ENCODE measurements at regions not wholly inside any gene's neighbourhood (a gene's known extent, or its start where the extent isn't known, plus 50 kb on each side); places are given as distances from the start of the nearest gene placed in this dataset.

DNA sequence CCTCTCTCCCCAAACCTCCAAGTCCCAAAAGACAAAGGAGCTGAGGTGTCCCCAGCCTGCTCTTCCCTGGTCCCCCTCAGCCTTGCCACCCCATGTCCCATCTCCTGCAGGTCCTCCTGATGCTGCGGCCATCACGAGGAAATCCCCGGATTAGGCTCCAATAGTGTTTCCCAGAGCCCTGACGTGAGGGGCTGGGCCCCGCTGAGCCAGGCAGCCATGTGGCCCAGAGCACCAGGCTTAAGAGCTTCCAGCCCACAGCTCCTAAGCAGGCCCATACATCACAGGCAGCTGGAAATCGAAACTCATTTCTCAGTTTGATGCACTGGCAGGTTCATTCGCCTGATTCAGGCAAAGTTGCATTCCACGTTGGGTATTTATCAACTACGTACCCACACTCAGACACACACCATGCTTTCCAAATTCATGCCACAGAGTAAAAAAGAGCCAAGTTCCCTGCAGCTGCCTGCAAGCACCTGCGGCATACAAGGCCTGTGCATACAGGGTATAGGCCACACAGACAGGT, 114.2 kb downstream of the CHST1 start:
- Histone ChIP-seq H3K4me3 (no peak overlapping the region), H3K27me3 (no peaks in the 10 kb centered on the region), H3K36me3 (no peaks in the 10 kb centered on the region), H3K27ac (no peak overlapping the region), H3K4me1 (peaks cover 0 to 6% (median 0%) of the 10 kb centered on the region in 12 donors), H3K9me3 (no peaks in the 10 kb centered on the region)
- ATAC-seq (no peak), DNase-seq (no peak)
- TF ChIP-seq POLR2A (IDR thresholded peaks at IDR 0.05) = no peak
- TF ChIP-seq, protein P1, sequence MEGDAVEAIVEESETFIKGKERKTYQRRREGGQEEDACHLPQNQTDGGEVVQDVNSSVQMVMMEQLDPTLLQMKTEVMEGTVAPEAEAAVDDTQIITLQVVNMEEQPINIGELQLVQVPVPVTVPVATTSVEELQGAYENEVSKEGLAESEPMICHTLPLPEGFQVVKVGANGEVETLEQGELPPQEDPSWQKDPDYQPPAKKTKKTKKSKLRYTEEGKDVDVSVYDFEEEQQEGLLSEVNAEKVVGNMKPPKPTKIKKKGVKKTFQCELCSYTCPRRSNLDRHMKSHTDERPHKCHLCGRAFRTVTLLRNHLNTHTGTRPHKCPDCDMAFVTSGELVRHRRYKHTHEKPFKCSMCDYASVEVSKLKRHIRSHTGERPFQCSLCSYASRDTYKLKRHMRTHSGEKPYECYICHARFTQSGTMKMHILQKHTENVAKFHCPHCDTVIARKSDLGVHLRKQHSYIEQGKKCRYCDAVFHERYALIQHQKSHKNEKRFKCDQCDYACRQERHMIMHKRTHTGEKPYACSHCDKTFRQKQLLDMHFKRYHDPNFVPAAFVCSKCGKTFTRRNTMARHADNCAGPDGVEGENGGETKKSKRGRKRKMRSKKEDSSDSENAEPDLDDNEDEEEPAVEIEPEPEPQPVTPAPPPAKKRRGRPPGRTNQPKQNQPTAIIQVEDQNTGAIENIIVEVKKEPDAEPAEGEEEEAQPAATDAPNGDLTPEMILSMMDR (IDR thresholded peaks at IDR 0.05) = no peak
- intact Hi-C loops (cut with DNase I) = no loop called here
- WGBS, 4 donors = 86 to 89% (median 87%) methylated on average over 10 of the region's 10 CpGs

DNA sequence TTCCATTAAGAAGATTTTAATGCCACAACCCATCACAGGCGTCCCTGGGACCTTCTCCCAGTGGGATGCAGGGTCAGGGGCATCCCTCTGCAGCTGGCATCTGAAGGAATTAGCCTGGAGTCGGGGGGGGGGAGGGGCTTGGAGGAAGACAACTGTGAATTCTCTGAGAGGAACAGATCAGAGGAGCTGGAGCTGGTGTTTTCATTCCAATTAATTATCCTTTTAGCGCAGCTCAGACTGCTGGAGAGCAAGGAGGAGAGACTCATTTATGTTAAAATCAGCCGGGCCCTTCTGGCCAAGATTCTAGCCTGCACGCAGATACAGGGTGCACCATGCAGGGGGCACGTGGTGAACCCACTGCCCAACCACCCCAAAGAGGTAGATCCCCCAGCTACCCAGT, 116.2 kb downstream of the CHST1 start:
- Histone ChIP-seq H3K4me3 (no peak overlapping the region), H3K27ac (no peak overlapping the region), H3K36me3 (no peaks in the 10 kb centered on the region), H3K9me3 (no peaks in the 10 kb centered on the region), H3K27me3 (peaks cover 0 to 5% (median 0%) of the 10 kb centered on the region in 9 donors), H3K4me1 (peaks cover 0 to 3% (median 0%) of the 10 kb centered on the region in 12 donors)
- no peak for ATAC-seq
- WGBS, 4 donors = 61 to 69% (median 65%) methylated on average over 5 to 6 of the region's 6 CpGs
- no peak for TF ChIP-seq POLR2A (IDR thresholded peaks at IDR 0.05)
- TF ChIP-seq, protein P1 (IDR thresholded peaks at IDR 0.05) = no peak
- no peak for DNase-seq
- intact Hi-C loops (cut with DNase I) = loop anchor here in 1 of 10 donors (10.0 kb wide), 1 partner anchor 226 kb away; no protein-coding TSS in a partner anchor

DNA sequence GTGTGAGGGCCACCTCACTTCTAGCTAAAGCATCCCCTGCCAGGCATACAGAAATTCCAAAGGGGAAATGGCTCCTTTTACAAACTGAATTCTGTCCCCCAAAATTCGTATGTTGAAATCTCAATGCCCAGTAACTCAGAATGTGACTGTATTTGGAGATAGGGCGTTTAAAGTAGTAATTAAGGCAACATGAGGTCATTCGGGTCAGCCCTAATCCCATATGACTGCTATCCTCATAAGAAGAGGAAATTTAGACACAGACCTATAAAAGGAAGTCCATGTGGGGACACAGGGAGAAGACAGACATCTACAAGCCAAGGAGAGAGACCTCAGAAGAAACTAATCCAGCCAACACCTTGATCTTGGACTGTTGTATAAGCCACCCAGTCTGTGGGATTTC, 119.1 kb downstream of the CHST1 start:
- Histone ChIP-seq H3K27ac (no peak overlapping the region), H3K4me1 (no peaks in the 10 kb centered on the region), H3K27me3 (peaks cover 0 to 32% (median 3%) of the 10 kb centered on the region in 9 donors), H3K4me3 (no peak overlapping the region), H3K36me3 (no peaks in the 10 kb centered on the region), H3K9me3 (no peaks in the 10 kb centered on the region)
- TF ChIP-seq, protein P1 (IDR thresholded peaks at IDR 0.05) = no peak
- no peak for TF ChIP-seq POLR2A (IDR thresholded peaks at IDR 0.05)
- intact Hi-C loops (cut with DNase I) = loop anchor here in 1 of 10 donors (10.0 kb wide), 1 partner anchor 228 kb away; no protein-coding TSS in a partner anchor
- ATAC-seq = no peak
- DNase-seq = no peak
- 46 to 58% (median 56%) methylated on average over 3 of the region's 3 CpGs for WGBS, 4 donors

DNA sequence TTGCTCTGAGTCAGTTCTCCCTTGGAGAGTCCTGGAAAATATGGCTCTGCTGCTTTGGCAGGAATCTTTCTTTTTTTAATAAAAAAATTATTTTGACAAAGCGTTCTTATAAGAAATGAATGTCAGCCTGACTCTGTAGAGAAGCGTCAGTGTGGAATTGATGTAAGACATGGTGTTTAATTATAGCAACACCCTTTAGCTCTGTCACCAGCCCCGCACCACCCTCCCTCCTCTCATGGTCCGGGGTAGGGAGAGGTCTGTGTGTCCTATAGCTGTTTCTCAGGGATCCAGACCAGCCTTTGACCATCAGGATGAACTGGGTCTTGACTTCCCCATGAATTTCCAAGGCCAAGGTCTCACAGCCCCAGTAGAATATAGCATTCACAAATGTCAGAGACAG, 120.6 kb downstream of the CHST1 start:
- H3K27me3 ChIP-seq = peaks cover 0 to 32% (median 3%) of the 10 kb centered on the region in 9 donors
- no peaks in the 10 kb centered on the region for H3K9me3 ChIP-seq
- 66 to 77% (median 70%) methylated on average over 4 of the region's 4 CpGs for WGBS, 4 donors
- TF ChIP-seq, protein P1 (IDR thresholded peaks at IDR 0.05) = no peak
- no peak for TF ChIP-seq POLR2A (IDR thresholded peaks at IDR 0.05)
- no peaks in the 10 kb centered on the region for H3K4me1 ChIP-seq
- no peak for DNase-seq
- intact Hi-C loops (cut with DNase I) = loop anchor here in 1 of 10 donors (10.0 kb wide), 1 partner anchor 230 kb away; no protein-coding TSS in a partner anchor
- no peak overlapping the region for H3K4me3 ChIP-seq
- no peak for ATAC-seq
- no peak overlapping the region for H3K27ac ChIP-seq
- H3K36me3 ChIP-seq = no peaks in the 10 kb centered on the region

All from heart left ventricle (tissue), 16 donors.